ENCODE measurements at regions not wholly inside any gene's neighbourhood (a gene's known extent, or its start where the extent isn't known, plus 50 kb on each side); places are given as distances from the start of the nearest gene placed in this dataset.

- Mint-ChIP-seq H3K36me3 (ENCODE audit: unreplicated experiment) (no peaks in the 10 kb centered on the region), H3K4me3 (ENCODE audit: unreplicated experiment) (no peak overlapping the region), H3K9me3 (ENCODE audit: unreplicated experiment) (peaks cover 2% of the 10 kb centered on the region), H3K27ac (ENCODE audit: unreplicated experiment) (no peak overlapping the region), H3K4me1 (ENCODE audit: low read depth, unreplicated experiment) (peaks cover 8% of the 10 kb centered on the region), H3K27me3 (ENCODE audit: unreplicated experiment) (peaks cover 4% of the 10 kb centered on the region)
- DNase-seq = no peak
- no peak for TF ChIP-seq CTCF (IDR thresholded peaks at IDR 0.05; ENCODE audit: partially characterized antibody, unreplicated experiment)
Observed at GRCh38 chr4:84381759-84382158, 117.3 kb downstream of the NKX6-1 start.

- Mint-ChIP-seq H3K27me3 (ENCODE audit: unreplicated experiment) (peaks cover 2% of the 10 kb centered on the region), H3K4me3 (ENCODE audit: unreplicated experiment) (no peak overlapping the region), H3K36me3 (ENCODE audit: unreplicated experiment) (no peaks in the 10 kb centered on the region), H3K27ac (ENCODE audit: unreplicated experiment) (no peak overlapping the region), H3K9me3 (ENCODE audit: unreplicated experiment) (peaks cover 2% of the 10 kb centered on the region), H3K4me1 (ENCODE audit: low read depth, unreplicated experiment) (peaks cover 8% of the 10 kb centered on the region)
- TF ChIP-seq CTCF (IDR thresholded peaks at IDR 0.05; ENCODE audit: partially characterized antibody, unreplicated experiment) = no peak
- peak; percentile 26 for DNase-seq
Observed at GRCh38 chr4:84379917-84380641, 119.0 kb downstream of the NKX6-1 start.

- H3K4me1 Mint-ChIP-seq (ENCODE audit: low read depth, unreplicated experiment) = peaks cover 7% of the 10 kb centered on the region
- H3K9me3 Mint-ChIP-seq (ENCODE audit: unreplicated experiment) = peaks cover 2% of the 10 kb centered on the region
- H3K4me3 Mint-ChIP-seq (ENCODE audit: unreplicated experiment) = peak overlapping the region; percentile 31
- no peak for TF ChIP-seq CTCF (IDR thresholded peaks at IDR 0.05; ENCODE audit: partially characterized antibody, unreplicated experiment)
- H3K36me3 Mint-ChIP-seq (ENCODE audit: unreplicated experiment) = no peaks in the 10 kb centered on the region
- no peak overlapping the region for H3K27ac Mint-ChIP-seq (ENCODE audit: unreplicated experiment)
- H3K27me3 Mint-ChIP-seq (ENCODE audit: unreplicated experiment) = peaks cover 2% of the 10 kb centered on the region
- no peak for DNase-seq
Observed at GRCh38 chr4:84378983-84379382, 120.1 kb downstream of the NKX6-1 start.

GRCh38 chr4:84378356-84378755, 120.7 kb downstream of the NKX6-1 start:
- Mint-ChIP-seq H3K4me3 (ENCODE audit: unreplicated experiment) (no peak overlapping the region), H3K27me3 (ENCODE audit: unreplicated experiment) (peaks cover 2% of the 10 kb centered on the region)

More at GRCh38 chr4:84378356-84378755, 120.7 kb downstream of the NKX6-1 start:
- Mint-ChIP-seq H3K4me1 (ENCODE audit: low read depth, unreplicated experiment) (peaks cover 7% of the 10 kb centered on the region), H3K9me3 (ENCODE audit: unreplicated experiment) (peaks cover 2% of the 10 kb centered on the region), H3K36me3 (ENCODE audit: unreplicated experiment) (no peaks in the 10 kb centered on the region), H3K27ac (ENCODE audit: unreplicated experiment) (no peak overlapping the region)
- no peak for DNase-seq
- TF ChIP-seq CTCF (IDR thresholded peaks at IDR 0.05; ENCODE audit: partially characterized antibody, unreplicated experiment) = no peak
